Activated B cell treated with CpG ODN at 0.5 μM for 24 hours (primary cell): ENCODE measurements at regions not wholly inside any gene's neighbourhood (a gene's known extent, or its start where the extent isn't known, plus 50 kb on each side); places are given as distances from the start of the nearest gene placed in this dataset.

Experiments
- ATAC-seq: fragments of 200-7000 bp; cut with Tn5 transposase; one replicate; pipeline ENCODE4 v1.10.0; 2021; ENCODE audit warnings: low read depth, mild to moderate bottlenecking, moderate library complexity
- CTCF ChIA-PET: fragments of 350-600 bp; sonication (Branson Sonifier 250); formaldehyde crosslinking; loops from one replicate; lab custom pipeline; 2021; ENCODE audit warnings: antibody characterized with exemption; lab: Charles Lee
- POLR2A ChIA-PET: fragments of 350-600 bp; sonication (Branson Sonifier 250); formaldehyde crosslinking; loops from one replicate; lab custom pipeline; 2021; ENCODE audit warnings: antibody characterized with exemption; lab: Charles Lee
- DNase-seq: peaks from one replicate; pipeline ENCODE4 v3.0.0; 2022
- H3K27ac Mint-ChIP-seq: one replicate; pipeline ENCODE4 v1.8.0; 2020; ENCODE audit warnings: mixed read lengths
- H3K27me3 Mint-ChIP-seq: one replicate; pipeline ENCODE4 v1.8.0; 2021; ENCODE audit warnings: mixed read lengths
- H3K36me3 Mint-ChIP-seq: one replicate; pipeline ENCODE4 v1.8.0; 2021; ENCODE audit warnings: low read depth, mixed read lengths
- H3K4me1 Mint-ChIP-seq: one replicate; pipeline ENCODE4 v1.8.0; 2021; ENCODE audit warnings: mixed read lengths
- H3K4me3 Mint-ChIP-seq: one replicate; pipeline ENCODE4 v1.8.0; 2020; ENCODE audit warnings: mild to moderate bottlenecking, mixed read lengths
- H3K9me3 Mint-ChIP-seq: one replicate; pipeline ENCODE4 v1.8.0; 2020; ENCODE audit warnings: mixed read lengths
- intact Hi-C: fragments of 100-400 bp; cut with micrococcal nuclease; formaldehyde crosslinking; loops from one replicate; pipeline ENCODE4 v1.15.1; 2024
- TF ChIP-seq, protein P1 (sequence below): fragments of 200-600 bp; IDR thresholded peaks from one replicate; pipeline ENCODE4 v1.8.0; 2022; ENCODE audit warnings: antibody characterized with exemption, mild to moderate bottlenecking

DNA sequence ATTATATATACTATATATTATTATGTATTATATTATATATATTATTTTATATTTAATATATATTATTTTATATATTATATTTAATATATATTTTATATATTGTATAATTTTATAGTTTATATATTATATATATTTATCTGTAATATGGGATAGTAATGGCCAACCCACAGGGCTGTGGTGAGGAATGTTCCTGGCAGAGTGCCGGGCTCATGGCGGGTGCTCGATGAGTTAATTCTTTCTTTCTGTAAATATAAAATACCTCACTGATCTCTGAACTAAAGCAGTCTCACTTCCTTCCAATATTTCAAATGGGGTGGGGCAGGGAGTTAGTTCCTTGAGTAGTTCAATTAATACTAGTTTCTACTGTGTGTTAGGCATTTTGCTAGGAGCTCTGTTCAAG is 389.4 kb downstream of the TSN start:
- Mint-ChIP-seq H3K9me3 (no peaks in the 10 kb centered on the region), H3K4me1 (no peaks in the 10 kb centered on the region), H3K36me3 (no peaks in the 10 kb centered on the region), H3K27me3 (no peaks in the 10 kb centered on the region), H3K27ac (no peak overlapping the region), H3K4me3 (no peak overlapping the region)
- ChIA-PET POLR2A (no interaction called here), CTCF (interaction anchor here (0.6 kb wide), 1 partner anchor 249 kb away, joined by 3 read pairs; no protein-coding TSS in a partner anchor)
- ATAC-seq (no peak), DNase-seq (no peak)
- TF ChIP-seq, protein P1, sequence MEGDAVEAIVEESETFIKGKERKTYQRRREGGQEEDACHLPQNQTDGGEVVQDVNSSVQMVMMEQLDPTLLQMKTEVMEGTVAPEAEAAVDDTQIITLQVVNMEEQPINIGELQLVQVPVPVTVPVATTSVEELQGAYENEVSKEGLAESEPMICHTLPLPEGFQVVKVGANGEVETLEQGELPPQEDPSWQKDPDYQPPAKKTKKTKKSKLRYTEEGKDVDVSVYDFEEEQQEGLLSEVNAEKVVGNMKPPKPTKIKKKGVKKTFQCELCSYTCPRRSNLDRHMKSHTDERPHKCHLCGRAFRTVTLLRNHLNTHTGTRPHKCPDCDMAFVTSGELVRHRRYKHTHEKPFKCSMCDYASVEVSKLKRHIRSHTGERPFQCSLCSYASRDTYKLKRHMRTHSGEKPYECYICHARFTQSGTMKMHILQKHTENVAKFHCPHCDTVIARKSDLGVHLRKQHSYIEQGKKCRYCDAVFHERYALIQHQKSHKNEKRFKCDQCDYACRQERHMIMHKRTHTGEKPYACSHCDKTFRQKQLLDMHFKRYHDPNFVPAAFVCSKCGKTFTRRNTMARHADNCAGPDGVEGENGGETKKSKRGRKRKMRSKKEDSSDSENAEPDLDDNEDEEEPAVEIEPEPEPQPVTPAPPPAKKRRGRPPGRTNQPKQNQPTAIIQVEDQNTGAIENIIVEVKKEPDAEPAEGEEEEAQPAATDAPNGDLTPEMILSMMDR: no peak
- intact Hi-C loops: no loop called here

DNA sequence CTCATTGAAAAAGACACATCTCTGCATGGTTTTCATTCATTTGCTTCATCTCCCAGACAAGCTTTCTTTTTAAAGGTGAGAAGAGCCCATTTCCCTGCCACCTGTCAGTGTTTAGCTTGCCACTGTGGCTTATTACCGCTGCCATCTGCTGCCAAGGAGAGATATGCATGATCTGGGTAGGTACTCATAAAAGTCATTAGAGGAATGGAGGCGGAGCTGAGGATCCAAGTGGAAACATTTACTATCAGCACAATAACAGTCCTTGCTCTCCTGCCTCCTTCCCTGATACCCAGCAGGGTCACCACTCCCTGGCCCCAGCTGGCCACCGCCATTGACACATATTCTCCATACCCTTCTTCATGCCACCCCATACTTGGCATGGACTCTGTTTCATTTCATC is 390.4 kb downstream of the TSN start:
- Mint-ChIP-seq H3K27ac (no peak overlapping the region), H3K27me3 (no peaks in the 10 kb centered on the region), H3K9me3 (no peaks in the 10 kb centered on the region), H3K36me3 (no peaks in the 10 kb centered on the region), H3K4me1 (no peaks in the 10 kb centered on the region), H3K4me3 (no peak overlapping the region)
- DNase-seq (no peak), ATAC-seq (no peak)
- POLR2A ChIA-PET: no interaction called here
- intact Hi-C loops: no loop called here
- TF ChIP-seq, protein P1: no peak
- CTCF ChIA-PET: no interaction called here

DNA sequence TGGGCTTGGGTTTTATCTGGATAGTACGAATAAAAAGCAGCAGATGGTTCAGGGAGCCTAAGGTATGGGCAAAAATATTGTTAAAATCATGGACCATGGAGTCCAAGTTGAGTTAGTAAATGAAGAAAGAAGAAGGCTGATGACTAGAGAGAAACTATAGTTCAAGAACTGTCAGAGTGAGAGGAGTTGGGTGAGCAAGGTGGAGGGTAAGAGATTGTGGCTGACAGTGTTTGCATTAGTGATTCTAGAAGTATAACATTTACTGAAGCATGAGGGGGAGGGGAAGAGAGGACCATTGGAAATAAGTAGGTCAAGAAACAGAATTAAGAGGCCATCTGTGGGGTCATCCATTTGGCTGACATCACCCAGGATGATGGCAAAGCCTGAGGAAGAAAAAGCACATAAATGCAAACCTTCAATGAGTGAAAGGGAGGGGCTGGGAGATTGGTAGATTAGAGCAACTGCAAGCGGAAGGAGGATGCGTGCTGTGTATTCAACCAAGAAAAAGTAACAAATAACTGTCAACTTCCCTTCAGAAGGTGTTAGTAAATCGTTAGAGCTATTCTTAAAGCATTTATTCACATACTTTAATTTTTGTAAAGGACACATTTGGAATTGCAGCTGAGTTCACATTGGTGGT is 392.8 kb downstream of the TSN start:
- DNase-seq (no peak), ATAC-seq (no peak)
- intact Hi-C loops: no loop called here
- Mint-ChIP-seq H3K36me3 (no peaks in the 10 kb centered on the region), H3K27ac (no peak overlapping the region), H3K4me1 (no peaks in the 10 kb centered on the region), H3K4me3 (no peak overlapping the region), H3K27me3 (no peaks in the 10 kb centered on the region), H3K9me3 (no peaks in the 10 kb centered on the region)
- POLR2A ChIA-PET: no interaction called here
- CTCF ChIA-PET: no interaction called here
- TF ChIP-seq, protein P1: no peak

DNA sequence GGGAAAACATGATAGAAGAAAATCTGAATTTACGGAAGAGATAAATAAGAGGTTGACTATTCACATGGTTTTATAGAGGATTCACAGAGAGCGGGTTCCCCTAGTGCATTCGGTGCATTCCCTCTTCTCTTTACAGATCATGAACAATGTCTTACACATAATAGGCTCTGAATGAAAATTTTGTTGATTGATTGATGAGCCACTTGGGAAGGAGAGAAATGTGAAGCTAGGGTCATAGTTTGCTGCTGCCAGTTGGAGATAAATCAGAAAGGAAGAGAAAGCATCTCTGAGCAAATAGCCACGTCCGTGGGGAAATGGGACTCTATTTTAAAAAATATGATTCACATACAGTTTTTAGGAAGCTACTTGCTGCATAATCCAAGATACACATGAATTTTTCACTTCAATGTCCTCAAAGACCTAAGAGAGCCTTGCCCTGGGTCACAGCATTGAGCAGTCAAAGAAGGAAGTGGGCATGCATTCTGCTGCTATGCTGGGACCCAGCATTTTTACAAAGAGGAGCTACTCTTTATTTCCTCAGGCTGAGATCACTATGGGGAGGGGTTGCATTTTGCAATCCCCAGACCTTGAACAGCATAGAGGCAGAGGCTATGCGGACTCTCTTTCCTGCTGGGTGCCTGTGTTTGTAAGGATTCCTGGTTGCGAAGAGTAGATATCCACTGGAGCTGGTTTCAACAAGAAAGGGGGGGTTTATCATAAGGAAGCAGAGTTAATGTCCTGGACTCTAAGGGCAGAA is 395.3 kb downstream of the TSN start:
- TF ChIP-seq, protein P1: no peak
- intact Hi-C loops: no loop called here
- DNase-seq (no peak), ATAC-seq (no peak)
- no peaks in the 10 kb centered on the region for H3K36me3 Mint-ChIP-seq
- H3K9me3 Mint-ChIP-seq: no peaks in the 10 kb centered on the region
- H3K27ac Mint-ChIP-seq: no peak overlapping the region
- no peaks in the 10 kb centered on the region for H3K4me1 Mint-ChIP-seq
- no peak overlapping the region for H3K4me3 Mint-ChIP-seq
- POLR2A ChIA-PET: no interaction called here
- H3K27me3 Mint-ChIP-seq: no peaks in the 10 kb centered on the region
- CTCF ChIA-PET: no interaction called here

DNA sequence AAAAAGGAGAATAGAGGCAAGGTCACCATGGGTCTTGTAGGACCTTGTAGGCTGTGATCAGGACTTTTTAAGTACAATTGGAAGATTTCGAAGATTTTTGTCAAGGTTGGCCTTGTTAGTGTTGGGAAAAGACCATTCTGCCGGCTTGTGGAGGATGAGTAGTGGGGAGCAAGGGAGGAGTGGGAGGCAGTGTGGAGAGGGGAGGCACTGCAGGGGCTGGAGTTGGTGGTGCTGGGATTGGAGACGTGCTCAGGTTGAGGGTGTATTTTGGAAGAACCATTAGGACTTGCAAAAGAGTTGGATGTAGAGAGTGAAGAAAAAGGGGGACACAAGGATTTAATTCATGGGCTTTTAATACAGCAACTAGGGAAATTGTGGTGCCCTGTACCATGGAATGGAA is 397.1 kb downstream of the TSN start:
- no peak overlapping the region for H3K4me3 Mint-ChIP-seq
- ChIA-PET POLR2A (no interaction called here), CTCF (no interaction called here)
- H3K36me3 Mint-ChIP-seq: no peaks in the 10 kb centered on the region
- no peak for DNase-seq
- no peaks in the 10 kb centered on the region for H3K27me3 Mint-ChIP-seq
- intact Hi-C loops: no loop called here
- H3K9me3 Mint-ChIP-seq: no peaks in the 10 kb centered on the region
- H3K27ac Mint-ChIP-seq: no peak overlapping the region
- no peaks in the 10 kb centered on the region for H3K4me1 Mint-ChIP-seq
- ATAC-seq: no peak
- TF ChIP-seq, protein P1: no peak
